Activated CD4-positive, alpha-beta T cell treated with anti-CD3 and anti-CD28 coated beads, Interleukin-2, amount 10 ng/mL, durations not matched to agents 7 days and 5 days (primary cell): ENCODE measurements at regions not wholly inside any gene's neighbourhood (a gene's known extent, or its start where the extent isn't known, plus 50 kb on each side); places are given as distances from the start of the nearest gene placed in this dataset.
"Not testable (repeated sequence)": the region's sequence is repeated elsewhere in the genome, so short reads cannot be mapped to it uniquely, and the experiment has no call there.

Experiments used
- CTCF ChIA-PET: fragments of 350-600 bp; sonication (Branson Sonifier 250); formaldehyde crosslinking; loops from one replicate; lab custom pipeline; 2021; ENCODE audit warnings: antibody characterized with exemption; lab: Charles Lee
- POLR2A ChIA-PET: fragments of 350-600 bp; sonication (Branson Sonifier 250); formaldehyde crosslinking; loops from one replicate; lab custom pipeline; 2021; ENCODE audit warnings: antibody characterized with exemption; lab: Charles Lee
- DNase-seq: peaks from one replicate; pipeline ENCODE4 v3.0.0-alpha.2; 2020
- H3K27ac Mint-ChIP-seq: one replicate; pipeline ENCODE4 v1.8.0; 2021; ENCODE audit warnings: mild to moderate bottlenecking, moderate library complexity, mixed read lengths
- H3K27me3 Mint-ChIP-seq: one replicate; pipeline ENCODE4 v1.8.0; 2021; ENCODE audit warnings: mixed read lengths
- H3K36me3 Mint-ChIP-seq: one replicate; pipeline ENCODE4 v1.8.0; 2021; ENCODE audit warnings: low read depth, mixed read lengths
- H3K4me1 Mint-ChIP-seq: one replicate; pipeline ENCODE4 v1.8.0; 2021; ENCODE audit warnings: mixed read lengths
- H3K4me3 Mint-ChIP-seq: one replicate; pipeline ENCODE4 v1.8.0; 2021; ENCODE audit warnings: mild to moderate bottlenecking, moderate library complexity, mixed read lengths
- H3K9me3 Mint-ChIP-seq: one replicate; pipeline ENCODE4 v1.8.0; 2021; ENCODE audit warnings: mixed read lengths

DNA sequence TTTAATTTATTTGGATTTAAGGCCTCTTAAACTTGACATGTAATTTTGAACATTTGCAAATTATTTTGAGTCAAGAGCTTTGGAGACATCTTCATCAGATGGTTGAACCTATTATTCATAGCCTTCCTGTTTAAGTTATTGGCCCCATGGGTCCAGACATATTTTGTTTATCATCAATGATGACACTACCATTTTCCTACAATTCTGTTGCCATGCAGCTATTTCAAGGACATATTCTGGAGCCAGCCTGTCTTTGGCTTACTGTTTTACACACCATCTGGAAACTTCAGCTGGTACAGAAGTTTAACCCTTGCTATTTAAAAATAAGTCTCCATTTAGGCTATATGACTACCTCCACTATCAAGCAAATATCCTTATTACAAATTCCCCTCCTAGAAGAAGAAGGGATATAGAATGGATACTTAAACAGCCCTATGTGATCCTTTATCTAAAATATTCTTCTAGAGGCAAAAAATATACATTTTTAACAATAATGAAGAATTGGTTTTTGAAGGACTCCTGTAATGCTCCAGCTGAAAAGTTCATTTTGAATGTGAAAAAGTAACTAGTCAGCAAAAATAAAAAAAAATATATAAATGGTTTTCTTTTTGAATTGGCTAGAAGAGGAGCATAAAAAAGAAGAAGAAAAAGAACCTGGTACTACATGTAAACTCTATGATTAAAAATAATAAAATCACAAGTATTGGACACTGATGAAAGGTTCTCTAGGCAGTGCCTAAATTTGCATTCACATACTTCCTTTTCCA, 544.0 kb upstream of the HS3ST5 start:
- Mint-ChIP-seq H3K36me3 (no peaks in the 10 kb centered on the region), H3K4me1 (no peaks in the 10 kb centered on the region), H3K27me3 (no peaks in the 10 kb centered on the region), H3K27ac (no peak overlapping the region), H3K4me3 (no peak overlapping the region), H3K9me3 (peaks cover 3% of the 10 kb centered on the region)
- ChIA-PET POLR2A (no interaction called here), CTCF (no interaction called here)
- no peak for DNase-seq

DNA sequence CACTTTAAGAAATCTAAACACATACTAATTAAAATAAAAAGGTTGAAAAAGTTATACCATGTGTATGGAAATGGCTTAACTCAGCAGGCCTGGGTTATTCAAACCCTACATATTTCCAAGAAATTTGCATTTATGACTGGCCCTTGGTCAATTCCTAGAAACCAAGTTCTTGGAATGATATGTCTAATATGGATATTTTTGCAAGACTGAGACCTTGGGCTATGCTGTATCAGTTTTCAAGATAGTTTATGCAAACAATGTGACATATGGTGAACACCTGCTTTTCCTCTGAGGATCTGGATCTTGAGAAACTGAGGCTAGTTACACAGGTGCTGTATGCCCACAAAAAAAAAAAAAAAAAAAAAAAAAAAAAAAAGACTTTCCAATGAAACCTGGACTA, 536.9 kb upstream of the HS3ST5 start:
- Mint-ChIP-seq H3K27ac (no peak overlapping the region), H3K9me3 (peaks cover 7% of the 10 kb centered on the region), H3K4me3 (no peak overlapping the region), H3K36me3 (no peaks in the 10 kb centered on the region), H3K27me3 (no peaks in the 10 kb centered on the region), H3K4me1 (no peaks in the 10 kb centered on the region)
- DNase-seq = no peak
- POLR2A ChIA-PET = no interaction called here
- CTCF ChIA-PET = no interaction called here

DNA sequence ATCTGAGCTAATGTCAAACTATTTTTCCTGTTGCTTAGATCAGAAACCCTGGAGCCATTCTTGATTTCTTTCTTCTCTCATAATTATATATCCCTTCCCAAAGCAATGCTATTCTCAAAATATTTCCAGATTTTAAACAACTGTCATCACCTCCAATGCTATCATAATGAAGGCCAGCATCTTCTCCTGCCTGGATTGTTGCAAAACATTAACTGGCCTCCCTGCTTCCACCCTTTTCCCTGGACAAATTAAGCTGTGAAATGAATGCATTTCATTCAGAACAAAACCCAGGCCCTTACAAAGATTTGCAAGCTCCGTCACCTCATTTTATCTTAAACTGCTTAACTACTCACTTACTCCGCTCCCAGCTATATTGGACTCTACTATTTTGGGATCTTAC, 535.3 kb upstream of the HS3ST5 start:
- H3K4me1 Mint-ChIP-seq = no peaks in the 10 kb centered on the region
- no peaks in the 10 kb centered on the region for H3K27me3 Mint-ChIP-seq
- ChIA-PET CTCF (no interaction called here), POLR2A (no interaction called here)
- H3K27ac Mint-ChIP-seq = no peak overlapping the region
- H3K9me3 Mint-ChIP-seq = peaks cover 6% of the 10 kb centered on the region
- H3K4me3 Mint-ChIP-seq = no peak overlapping the region
- H3K36me3 Mint-ChIP-seq = no peaks in the 10 kb centered on the region
- no peak for DNase-seq

DNA sequence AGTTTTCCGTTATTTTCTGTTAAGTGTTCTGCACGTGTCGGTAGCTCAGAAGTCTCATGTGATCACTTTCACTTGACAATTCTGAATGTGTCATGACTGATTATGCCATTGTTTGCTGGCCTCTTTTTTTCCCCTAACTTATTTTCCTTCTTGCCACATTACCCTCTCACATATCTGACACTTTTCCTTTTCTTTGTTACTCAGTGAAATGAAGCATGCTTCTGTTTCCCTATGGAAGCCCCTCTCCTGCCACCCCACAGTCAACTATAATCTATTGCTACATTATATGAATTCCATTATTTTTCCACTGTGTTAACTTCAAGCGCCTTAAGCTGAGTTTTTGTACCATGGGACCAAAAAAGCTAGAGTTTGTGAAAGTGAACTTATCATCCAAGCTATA, 531.6 kb upstream of the HS3ST5 start:
- CTCF ChIA-PET = no interaction called here
- Mint-ChIP-seq H3K36me3 (no peaks in the 10 kb centered on the region), H3K27me3 (no peaks in the 10 kb centered on the region), H3K9me3 (peaks cover 6% of the 10 kb centered on the region), H3K27ac (no peak overlapping the region), H3K4me1 (no peaks in the 10 kb centered on the region), H3K4me3 (no peak overlapping the region)
- POLR2A ChIA-PET = no interaction called here
- DNase-seq = no peak

DNA sequence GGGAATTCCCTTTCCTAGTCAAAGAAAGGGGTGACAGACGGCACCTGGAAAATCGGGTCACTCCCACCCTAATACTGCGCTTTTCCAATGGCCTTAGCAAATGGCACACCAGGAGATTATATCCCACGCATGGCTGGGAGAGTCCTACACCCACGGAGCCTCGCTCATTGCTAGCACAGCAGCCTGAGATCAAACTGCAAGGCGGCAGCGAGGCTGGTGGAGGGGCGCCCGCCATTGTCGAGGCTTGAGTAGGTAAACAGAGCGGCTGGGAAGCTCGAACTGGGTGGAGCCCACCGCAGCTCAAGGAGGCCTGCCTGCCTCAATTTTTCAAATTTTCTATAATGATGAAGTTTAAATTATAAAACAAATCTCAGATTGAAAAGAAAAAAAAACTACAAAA, 522.7 kb upstream of the HS3ST5 start:
- H3K27ac Mint-ChIP-seq, H3K27me3 Mint-ChIP-seq, H3K4me3 Mint-ChIP-seq, H3K36me3 Mint-ChIP-seq, POLR2A ChIA-PET, DNase-seq, CTCF ChIA-PET, H3K4me1 Mint-ChIP-seq: not testable (repeated sequence)
- H3K9me3 Mint-ChIP-seq = peaks cover 17% of the 10 kb centered on the region

DNA sequence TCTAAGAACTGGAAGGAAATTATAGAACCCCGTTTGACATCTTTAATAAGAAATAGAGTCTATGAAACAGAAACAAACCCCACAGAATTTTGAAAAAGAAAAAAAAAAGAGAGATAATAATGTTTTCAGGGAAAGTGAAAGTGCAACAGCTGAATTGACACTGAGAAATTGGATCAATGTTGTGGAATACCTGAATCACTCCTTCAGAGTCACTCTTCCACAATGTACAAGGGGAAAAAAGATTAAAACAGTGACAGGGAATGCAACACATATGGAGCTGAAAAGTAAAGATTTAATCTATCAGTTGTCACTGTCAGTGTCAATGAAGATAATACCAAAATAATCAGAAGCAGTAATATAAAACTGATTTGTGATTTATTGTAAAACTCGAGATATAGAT, 520.8 kb upstream of the HS3ST5 start:
- H3K36me3 Mint-ChIP-seq = no peaks in the 10 kb centered on the region
- H3K4me1 Mint-ChIP-seq = no peaks in the 10 kb centered on the region
- no peak overlapping the region for H3K4me3 Mint-ChIP-seq
- H3K27ac Mint-ChIP-seq = no peak overlapping the region
- POLR2A ChIA-PET = no interaction called here
- peaks cover 17% of the 10 kb centered on the region for H3K9me3 Mint-ChIP-seq
- CTCF ChIA-PET = no interaction called here
- no peak for DNase-seq
- H3K27me3 Mint-ChIP-seq = no peaks in the 10 kb centered on the region

DNA sequence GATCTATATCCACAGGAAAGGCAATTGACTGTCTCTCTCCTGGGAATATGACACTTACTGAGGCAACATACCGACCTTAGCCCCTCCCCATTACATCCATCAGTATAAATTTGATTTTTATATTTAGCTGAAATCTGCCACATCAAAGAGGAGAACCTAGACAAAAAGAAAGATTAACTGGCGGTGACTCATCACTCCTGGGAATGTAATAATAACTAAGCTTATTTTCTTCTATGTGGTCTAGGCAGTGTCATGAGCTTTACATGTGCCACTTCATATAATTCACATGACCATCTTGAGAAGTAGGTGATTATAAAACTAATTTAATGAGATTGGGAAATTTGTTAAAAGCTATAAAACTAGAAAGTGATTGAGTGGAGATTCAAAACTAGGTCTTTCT, 520.0 kb upstream of the HS3ST5 start:
- DNase-seq = no peak
- peaks cover 13% of the 10 kb centered on the region for H3K9me3 Mint-ChIP-seq
- H3K27ac Mint-ChIP-seq = no peak overlapping the region
- no peak overlapping the region for H3K4me3 Mint-ChIP-seq
- H3K4me1 Mint-ChIP-seq = no peaks in the 10 kb centered on the region
- H3K27me3 Mint-ChIP-seq = no peaks in the 10 kb centered on the region
- H3K36me3 Mint-ChIP-seq = no peaks in the 10 kb centered on the region
- CTCF ChIA-PET = no interaction called here
- POLR2A ChIA-PET = no interaction called here

DNA sequence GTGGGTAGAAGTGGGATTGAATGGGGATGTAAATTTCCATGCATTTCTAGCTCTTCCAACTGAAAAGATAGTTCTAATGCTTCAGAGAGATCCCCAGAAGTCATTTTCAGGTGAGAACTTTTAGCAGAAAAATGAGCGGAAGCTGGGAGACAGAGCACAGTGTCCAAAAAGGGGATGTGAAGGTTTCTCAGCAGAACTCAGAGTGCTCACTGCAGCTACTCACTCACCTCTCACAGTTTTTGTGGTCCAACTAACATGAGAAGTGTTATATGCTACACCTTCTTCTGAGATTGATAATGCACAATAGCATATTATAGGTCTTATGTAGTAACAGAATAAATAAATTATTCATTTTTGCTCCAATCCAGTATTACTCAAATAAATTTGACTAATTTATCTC, 519.2 kb upstream of the HS3ST5 start:
- ChIA-PET POLR2A (no interaction called here), CTCF (no interaction called here)
- H3K27me3 Mint-ChIP-seq = no peaks in the 10 kb centered on the region
- no peaks in the 10 kb centered on the region for H3K4me1 Mint-ChIP-seq
- DNase-seq = no peak
- H3K4me3 Mint-ChIP-seq = no peak overlapping the region
- H3K27ac Mint-ChIP-seq = no peak overlapping the region
- peaks cover 11% of the 10 kb centered on the region for H3K9me3 Mint-ChIP-seq
- no peaks in the 10 kb centered on the region for H3K36me3 Mint-ChIP-seq

DNA sequence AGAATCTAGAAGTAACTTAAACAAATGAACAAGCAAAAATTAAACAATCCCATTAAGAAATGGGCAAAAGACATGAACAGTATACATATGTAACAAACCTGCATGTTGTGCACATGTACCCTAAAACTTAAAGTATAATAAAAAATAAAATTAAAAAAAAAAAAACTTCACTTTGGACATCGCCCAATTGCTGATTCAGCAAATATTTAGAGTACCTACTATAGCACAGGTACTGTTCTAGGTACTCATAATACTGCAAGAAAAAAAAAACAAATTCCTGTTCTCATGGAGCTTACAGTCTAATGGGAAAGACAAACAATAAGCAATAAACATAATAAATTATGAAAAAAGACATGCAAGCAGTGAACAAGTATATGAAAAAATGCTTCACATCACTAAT, 501.5 kb upstream of the HS3ST5 start:
- Mint-ChIP-seq H3K27ac (no peak overlapping the region), H3K27me3 (no peaks in the 10 kb centered on the region), H3K9me3 (peaks cover 11% of the 10 kb centered on the region), H3K4me3 (no peak overlapping the region), H3K4me1 (no peaks in the 10 kb centered on the region), H3K36me3 (no peaks in the 10 kb centered on the region)
- ChIA-PET CTCF (interaction anchor here (0.6 kb wide), 1 partner anchor 1251 kb away, joined by 3 read pairs; no protein-coding TSS in a partner anchor), POLR2A (no interaction called here)
- DNase-seq = no peak

DNA sequence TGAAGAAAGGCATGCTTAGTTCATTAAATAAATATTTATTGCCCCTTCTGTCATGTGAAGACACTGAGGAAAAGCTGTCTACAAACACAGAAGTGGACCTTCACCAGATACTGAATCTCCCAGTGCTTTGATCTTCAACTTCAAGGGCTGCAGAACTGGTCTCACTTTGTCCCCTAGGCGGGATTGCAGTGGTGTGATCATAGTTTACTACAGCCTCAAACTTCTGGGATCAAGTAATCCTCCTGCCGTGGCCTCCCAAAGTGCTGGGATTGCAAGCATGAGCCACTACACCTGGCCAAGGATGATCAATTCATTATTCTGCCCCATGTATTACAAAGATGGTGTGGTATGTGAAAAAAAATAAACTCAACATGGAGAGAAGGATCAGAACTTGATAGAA, 496.2 kb upstream of the HS3ST5 start:
- H3K36me3 Mint-ChIP-seq = no peaks in the 10 kb centered on the region
- H3K9me3 Mint-ChIP-seq = peaks cover 8% of the 10 kb centered on the region
- DNase-seq = no peak
- ChIA-PET POLR2A (no interaction called here), CTCF (no interaction called here)
- no peaks in the 10 kb centered on the region for H3K27me3 Mint-ChIP-seq
- H3K4me3 Mint-ChIP-seq = no peak overlapping the region
- H3K4me1 Mint-ChIP-seq = no peaks in the 10 kb centered on the region
- no peak overlapping the region for H3K27ac Mint-ChIP-seq

DNA sequence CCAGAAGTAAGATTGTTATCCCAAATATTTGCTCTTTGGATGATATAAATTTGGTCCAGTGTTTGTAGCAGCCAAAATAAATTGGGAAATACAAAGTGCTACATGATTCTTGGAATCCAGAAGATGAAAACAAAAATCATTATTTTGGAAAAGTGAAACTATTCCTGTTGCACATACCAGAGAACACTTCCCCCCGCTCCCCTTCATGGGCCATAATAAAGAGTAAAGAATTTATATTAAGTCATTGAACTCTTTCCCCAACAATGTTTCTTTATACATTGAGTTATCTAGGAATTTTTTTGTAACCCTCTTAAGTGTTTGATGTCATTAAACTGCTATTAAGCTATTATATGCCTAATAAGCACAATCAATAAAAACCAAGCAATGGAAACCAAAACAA, 490.4 kb upstream of the HS3ST5 start:
- CTCF ChIA-PET = no interaction called here
- POLR2A ChIA-PET = no interaction called here
- DNase-seq = no peak
- no peaks in the 10 kb centered on the region for H3K9me3 Mint-ChIP-seq
- H3K4me3 Mint-ChIP-seq = no peak overlapping the region
- H3K36me3 Mint-ChIP-seq = no peaks in the 10 kb centered on the region
- H3K27ac Mint-ChIP-seq = no peak overlapping the region
- no peaks in the 10 kb centered on the region for H3K4me1 Mint-ChIP-seq
- H3K27me3 Mint-ChIP-seq = no peaks in the 10 kb centered on the region

DNA sequence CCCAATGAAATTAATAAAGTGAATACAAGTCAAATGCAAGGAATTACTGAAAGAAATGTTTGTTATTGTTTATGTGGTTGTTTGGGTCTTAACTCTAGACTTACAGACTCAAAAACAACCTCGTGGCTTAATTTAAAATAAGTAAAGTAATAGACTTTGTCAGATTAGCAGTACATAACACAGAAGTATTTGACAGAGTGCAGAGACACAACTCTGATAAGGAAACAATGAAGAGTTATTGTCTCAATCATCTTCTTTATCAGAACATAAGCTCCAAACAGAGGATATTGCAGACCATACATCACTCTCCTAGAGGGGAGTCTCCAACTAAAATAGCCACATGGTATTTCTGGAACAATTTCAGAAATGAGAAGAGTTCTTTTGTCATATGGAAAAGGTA, 487.7 kb upstream of the HS3ST5 start:
- Mint-ChIP-seq H3K27me3 (no peaks in the 10 kb centered on the region), H3K36me3 (no peaks in the 10 kb centered on the region), H3K27ac (no peak overlapping the region), H3K4me1 (no peaks in the 10 kb centered on the region), H3K9me3 (no peaks in the 10 kb centered on the region), H3K4me3 (no peak overlapping the region)
- no peak for DNase-seq
- CTCF ChIA-PET = no interaction called here
- POLR2A ChIA-PET = no interaction called here

DNA sequence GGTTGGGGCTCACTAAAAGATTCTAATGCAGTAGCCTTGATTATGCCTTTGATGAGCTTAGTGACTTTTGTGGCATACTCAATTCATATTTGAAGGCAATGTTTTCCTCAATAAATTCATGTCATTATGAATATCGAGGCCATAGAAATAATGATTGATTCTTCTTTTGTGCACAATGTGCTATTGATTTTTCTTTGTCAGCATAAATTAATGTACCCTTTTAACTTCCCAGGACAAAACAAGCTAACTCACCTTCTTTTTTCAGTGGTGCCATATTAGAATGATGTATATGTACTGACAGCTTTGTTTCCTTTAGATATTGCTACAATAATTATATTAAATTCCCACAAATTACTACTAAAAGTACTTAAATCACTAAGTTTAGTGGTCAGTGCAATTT, 484.3 kb upstream of the HS3ST5 start:
- DNase-seq = no peak
- H3K4me1 Mint-ChIP-seq = no peaks in the 10 kb centered on the region
- H3K4me3 Mint-ChIP-seq = no peak overlapping the region
- no peaks in the 10 kb centered on the region for H3K36me3 Mint-ChIP-seq
- CTCF ChIA-PET = no interaction called here
- POLR2A ChIA-PET = no interaction called here
- H3K9me3 Mint-ChIP-seq = no peaks in the 10 kb centered on the region
- no peak overlapping the region for H3K27ac Mint-ChIP-seq
- no peaks in the 10 kb centered on the region for H3K27me3 Mint-ChIP-seq

DNA sequence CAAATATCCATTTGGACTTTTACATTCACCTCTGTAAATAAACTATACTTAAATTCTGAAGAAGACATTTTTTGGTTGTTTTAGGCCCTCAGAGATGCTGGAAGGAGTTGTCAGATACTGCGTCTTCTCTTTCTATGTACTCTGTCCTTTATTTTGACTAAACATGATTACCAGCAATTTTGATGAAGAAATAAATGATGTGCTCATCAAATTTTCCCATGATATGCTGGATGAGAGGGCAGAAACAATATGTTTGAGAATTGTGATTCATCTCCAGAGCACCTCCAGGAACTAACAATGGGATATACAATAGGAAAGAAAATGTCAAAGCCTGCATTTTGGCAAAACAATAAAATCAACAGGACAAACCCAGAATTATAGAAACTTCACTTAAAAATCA, 481.6 kb upstream of the HS3ST5 start:
- Mint-ChIP-seq H3K36me3 (no peaks in the 10 kb centered on the region), H3K9me3 (no peaks in the 10 kb centered on the region), H3K4me3 (no peak overlapping the region), H3K4me1 (no peaks in the 10 kb centered on the region), H3K27ac (no peak overlapping the region), H3K27me3 (no peaks in the 10 kb centered on the region)
- no peak for DNase-seq
- POLR2A ChIA-PET = no interaction called here
- CTCF ChIA-PET = no interaction called here
